NCI-H82 (cell line): ENCODE measurements at regions not wholly inside any gene's neighbourhood (a gene's known extent, or its start where the extent isn't known, plus 50 kb on each side); places are given as distances from the start of the nearest gene placed in this dataset.
"Not testable (repeated sequence)": the region's sequence is repeated elsewhere in the genome, so short reads cannot be mapped to it uniquely, and the experiment has no call there.

Experiments
- DNase-seq: peaks from one replicate; lab custom pipeline; 2025; lab: John Stamatoyannopoulos, UW

DNA sequence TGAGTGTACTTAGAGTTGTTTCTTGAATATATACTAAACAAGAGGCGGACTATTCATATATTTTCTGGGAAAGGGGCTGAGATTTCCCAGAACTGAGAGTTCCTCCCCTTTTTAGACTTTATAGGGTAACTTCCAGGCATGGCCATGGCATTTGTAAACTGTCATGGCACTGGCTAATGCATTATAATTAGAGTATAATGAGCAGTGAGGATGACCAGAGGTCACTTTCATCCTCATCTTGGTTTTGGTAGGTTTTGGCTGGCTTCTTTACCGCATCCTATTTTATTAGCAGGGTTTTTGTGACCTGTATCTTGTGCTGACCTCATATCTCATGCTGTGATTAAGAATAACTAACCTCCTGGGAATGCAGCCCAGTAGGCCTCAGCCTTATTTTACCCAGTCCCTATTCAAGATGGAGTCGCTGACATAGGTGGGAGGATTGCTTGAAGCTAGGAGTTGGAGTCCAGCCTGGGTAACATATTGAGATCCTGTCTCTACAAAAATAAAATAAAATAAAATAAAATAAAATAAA, 91.4 kb downstream of the MOBP start:
- no peak for DNase-seq

DNA sequence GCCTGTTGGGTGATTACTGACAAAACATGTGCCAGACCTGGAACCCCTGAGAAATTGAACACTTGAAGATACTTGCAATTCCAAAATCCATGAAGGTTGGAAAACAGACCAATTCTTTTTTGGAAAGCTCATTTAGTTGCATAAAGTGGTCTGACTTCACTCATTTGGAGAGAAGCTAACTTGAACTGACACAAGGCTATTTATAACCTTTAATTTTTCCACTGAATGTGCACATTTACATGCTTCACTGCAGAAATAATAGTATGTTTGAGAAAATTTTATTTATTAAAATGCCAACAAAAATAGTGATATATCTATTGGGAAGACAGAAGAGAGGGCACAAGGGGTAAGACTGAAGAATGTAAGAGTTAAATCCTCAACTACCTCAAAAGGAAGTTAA, 92.1 kb downstream of the MOBP start:
- no peak for DNase-seq

DNA sequence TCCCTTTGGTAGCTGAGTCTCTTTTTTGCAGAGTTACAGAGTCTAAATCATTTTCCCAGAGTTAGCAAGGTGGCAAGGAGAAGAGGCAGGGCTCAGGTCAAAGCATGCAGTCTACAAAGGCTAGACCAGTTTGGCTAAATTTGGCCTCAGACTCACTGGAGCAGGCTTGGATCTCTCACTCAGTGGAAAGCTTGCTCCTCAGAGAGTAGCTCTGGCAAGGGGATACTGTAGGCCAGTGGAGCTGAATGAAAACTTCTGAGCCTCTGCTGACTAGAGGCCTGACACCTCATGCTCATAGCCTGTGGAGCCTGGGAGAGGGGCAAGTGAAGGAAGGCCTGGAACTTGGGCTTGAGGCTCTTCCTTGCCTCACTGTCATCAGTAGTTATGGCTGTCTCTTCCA, 101.0 kb downstream of the MOBP start:
- DNase-seq: no peak

DNA sequence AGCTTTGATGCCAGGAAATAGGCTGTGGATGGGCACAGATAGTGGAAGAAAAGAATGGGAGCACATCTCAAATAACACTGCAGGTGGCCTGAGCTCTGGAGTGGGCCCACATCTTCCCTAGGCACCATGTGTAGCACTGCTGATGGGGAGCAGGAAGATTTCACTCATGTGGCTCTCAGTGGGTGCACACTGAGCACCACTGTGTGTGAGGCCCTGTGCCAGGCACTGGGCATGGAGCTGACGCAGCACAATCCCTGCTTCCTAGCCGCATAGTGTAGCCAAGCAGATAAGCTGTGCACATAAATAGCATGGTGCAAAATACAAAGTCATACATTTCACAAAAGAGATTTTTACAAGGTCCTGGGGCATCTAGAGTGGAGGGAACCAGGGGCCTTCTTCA, 101.6 kb downstream of the MOBP start:
- DNase-seq: no peak

DNA sequence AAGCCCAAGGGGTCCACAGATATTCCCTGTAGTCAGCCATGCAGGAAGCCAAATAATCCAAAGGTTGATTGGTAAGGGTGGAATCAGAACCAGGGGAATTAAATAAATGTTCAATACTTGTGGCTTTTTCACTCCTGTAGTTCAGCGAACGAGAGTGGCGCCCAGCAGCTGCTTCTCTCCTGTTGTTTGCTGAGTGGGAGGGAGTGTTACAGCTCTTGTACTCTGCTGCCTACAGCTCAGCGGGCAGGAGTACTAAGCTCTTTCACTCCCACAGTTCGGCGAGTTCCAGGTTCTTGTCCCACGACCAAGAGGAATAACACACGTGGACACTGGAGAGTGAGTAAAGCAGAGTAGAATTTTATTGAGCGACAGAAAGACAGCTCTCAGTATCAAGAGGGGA, 105.9 kb downstream of the MOBP start:
- no peak for DNase-seq

DNA sequence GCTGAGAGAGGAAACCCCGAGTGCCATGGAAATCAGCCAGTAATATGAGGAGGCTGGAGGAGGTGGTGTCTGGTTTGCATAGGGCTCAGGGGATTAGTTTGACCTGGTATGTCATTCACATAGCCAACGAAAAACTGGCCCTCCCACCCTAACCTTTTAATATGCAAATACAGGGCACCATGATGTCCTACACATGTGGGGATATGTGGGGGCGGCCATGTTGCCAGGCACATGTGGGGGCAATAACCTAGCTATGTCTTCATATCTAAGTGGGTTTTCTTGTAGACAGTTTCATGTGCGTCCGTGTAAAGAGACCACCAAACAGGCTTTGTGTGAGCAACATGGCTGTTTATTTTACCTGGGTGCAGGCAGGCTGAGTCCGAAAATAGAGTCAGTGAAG, 110.1 kb downstream of the MOBP start:
- DNase-seq: peak; percentile 6

DNA sequence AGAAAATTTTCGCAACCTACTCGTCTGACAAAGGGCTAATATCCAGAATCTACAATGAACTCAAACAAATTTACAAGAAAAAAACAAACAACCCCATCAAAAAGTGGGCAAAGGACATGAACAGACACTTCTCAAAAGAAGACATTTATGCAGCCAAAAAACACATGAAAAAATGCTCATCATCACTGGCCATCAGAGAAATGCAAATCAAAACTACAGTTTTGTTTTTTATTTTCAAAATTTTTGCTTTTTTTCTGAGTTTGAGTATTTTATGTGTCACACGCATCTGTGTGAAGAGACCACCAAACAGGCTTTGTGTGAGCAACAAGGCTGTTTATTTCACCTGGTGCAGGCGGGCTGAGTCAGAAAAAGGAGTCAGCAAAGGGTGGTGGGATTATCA, 118.7 kb downstream of the MOBP start:
- DNase-seq: not testable (repeated sequence)

DNA sequence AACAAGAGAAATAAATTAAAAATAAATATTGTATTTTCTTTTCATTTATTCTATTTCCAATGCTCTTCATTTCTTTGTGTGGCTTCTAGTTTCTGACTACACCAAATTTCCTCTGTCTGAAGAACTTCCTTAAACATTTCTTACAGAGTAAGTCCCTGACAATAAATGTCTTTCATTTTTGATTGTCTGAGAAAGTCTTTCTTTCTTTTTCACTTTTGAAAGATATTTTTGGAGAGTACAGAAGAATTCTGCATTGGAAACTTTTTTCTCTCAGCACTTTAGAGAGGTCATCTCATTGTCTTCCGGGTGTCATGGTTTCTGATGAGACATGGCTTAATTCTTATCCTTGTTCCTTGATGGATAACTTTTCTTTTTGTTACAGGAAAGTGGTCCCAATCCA, 119.6 kb downstream of the MOBP start:
- no peak for DNase-seq

DNA sequence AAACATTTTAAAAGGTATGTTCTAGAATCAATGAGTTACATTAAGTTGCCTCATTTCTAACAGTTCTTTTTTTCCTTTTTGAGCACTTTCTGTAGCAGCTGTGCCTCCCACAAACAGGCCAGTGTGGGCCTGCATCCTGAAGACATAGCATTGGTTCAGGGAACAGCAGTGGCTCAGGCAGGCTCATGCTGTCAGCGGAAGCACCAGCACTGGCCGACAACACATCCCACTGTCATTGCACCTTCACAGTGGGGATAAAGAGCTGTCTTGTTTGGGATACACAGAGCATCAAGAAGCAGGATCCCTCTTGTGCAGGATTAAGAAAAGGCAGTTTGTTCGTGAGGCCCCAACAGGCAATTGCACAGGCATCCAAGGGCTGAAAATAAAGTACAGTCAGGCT, 123.3 kb downstream of the MOBP start:
- DNase-seq: no peak

DNA sequence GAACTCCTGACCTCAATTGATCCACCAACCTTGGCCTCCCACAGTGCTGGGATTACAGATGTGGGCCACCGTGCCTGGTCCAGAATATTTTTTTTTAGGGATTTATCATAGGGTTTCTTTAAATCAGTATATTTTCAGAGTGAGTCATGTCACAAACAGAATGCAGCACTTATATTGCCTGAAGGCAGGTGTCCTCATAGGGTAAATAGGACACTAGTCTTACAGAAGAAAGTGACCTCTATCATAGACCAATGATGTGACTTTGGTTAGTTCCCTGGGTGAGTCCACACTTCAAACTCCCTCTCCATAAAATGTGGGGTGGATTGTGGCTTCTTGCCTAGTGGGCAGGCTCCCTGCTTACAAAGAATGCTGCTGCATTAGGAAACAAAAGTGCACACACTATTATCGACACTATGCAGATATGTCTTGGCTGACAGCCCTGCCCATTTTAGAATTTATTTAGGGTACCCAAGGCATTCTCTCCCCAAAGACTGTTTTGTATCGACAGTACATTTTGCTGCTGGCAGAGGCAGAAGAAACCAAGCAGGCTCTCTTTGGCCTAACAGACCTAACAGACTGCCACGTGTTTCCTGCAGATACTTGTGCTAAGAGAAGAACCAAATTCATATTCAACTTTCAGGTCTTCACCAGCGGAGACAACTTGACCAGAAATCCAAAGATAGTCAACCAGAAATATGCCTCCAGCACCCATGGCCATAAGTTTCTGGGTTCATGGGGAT, 125.0 kb downstream of the MOBP start:
- DNase-seq: no peak

DNA sequence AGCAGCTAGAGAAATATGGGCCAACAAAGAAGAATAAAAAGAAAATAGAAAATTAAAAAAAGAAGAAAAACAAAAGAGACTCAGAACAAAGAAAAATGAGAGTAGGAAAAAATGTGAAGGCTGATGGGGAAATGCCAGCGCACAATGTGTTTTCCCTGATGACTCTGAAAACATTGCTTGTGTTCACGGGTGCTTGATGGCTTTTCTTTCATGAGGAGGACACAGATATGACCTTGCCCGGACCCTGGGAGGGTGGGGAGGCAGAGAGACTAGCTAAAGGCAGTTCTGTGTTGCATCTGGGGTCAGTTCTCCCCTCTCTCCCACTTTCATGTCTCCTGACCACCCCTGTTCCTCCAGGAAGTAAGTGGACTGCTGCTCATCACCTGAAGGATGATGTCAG, 125.9 kb downstream of the MOBP start:
- no peak for DNase-seq

DNA sequence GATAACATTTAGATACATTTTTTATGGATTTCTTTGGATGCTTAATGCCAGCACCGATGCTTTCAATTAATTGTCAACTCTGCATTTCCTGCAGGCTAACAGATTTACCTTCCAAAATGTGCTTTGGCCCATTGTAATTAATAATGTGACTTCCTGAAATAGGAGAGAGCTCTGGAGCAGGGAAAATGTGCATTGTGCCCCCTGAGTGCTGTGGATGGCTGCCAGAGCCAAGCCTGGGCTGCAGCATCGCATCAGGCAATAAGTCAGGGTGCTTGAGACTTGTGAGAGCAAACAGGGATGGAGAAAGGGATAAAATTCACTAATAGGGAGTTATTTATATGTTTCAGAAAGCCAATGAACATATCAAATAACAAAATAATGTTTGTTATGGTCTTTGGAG, 133.8 kb downstream of the MOBP start:
- no peak for DNase-seq

DNA sequence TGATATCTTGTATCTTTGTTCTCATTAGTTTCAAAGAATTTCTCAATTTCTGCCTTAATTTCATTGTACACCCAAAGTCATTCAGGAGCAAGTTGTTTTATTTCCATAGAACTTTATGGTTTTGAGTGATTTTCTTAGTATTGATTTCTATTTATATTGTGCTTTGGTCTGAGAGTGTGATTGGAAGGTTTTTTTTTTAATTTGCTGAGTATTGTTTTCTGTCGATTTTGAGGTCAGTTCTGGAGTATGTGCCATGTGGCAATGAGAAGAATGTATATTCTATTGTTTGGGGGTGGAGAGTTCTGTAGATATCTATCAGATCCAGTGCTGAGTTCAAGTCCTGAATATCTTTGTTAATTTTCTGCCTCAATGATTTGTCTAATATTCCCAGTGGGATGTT, 138.4 kb downstream of the MOBP start:
- DNase-seq: no peak

DNA sequence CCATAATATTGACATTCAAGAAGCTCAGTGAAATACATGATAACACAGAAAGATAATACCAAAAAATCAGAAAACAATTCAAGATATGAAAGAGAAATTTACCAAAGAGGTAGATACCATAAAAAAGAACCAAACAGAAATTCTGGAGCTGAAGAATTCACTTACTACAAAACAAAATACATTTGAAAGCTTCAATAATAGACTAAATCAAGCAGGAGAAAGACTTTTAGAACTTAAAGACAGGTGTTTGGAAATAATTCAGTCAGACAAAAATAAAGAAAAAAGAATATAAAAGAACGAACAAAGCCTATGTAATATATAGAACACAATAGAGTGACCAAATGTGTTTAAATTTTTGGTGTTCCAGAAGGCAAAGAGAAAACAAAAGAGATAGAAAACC, 158.7 kb downstream of the MOBP start:
- no peak for DNase-seq

DNA sequence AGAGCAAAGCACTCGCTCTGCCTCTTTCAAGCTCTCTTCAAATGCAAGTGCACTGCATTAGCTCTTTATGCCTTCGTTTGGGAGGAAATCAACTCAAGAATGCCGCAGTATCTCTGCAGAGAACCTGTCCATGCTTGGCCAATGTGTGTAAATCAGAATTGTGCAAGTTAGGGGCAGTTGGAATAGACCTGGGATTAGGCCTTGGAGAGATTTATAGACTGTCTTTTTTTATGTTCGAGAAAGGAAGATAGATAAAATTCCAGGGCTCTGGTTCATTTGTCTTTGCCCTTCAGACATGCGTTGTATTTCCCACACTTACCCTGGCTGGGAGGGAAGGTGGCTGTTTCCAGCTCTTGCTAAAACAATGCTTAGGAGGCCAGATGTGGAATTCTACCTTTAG, 163.7 kb downstream of the MOBP start:
- no peak for DNase-seq

DNA sequence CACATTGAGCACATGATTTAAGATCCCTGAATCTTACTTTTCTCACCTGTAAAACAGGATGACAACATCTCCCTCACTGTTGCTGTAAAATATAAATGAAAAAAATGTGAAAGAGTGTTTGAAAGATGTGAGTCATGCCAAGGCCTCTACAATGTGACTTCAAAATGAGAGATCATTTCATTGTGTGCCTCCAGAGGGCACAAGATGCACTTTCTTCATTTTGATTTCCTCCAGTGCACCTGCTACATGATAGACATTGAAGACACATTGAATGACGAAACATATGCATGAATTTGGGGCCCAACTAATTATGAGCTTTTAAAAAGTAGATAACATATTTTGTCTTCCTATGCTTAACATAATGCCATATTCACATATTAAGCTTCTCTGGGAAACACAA, 170.3 kb downstream of the MOBP start:
- DNase-seq: no peak

DNA sequence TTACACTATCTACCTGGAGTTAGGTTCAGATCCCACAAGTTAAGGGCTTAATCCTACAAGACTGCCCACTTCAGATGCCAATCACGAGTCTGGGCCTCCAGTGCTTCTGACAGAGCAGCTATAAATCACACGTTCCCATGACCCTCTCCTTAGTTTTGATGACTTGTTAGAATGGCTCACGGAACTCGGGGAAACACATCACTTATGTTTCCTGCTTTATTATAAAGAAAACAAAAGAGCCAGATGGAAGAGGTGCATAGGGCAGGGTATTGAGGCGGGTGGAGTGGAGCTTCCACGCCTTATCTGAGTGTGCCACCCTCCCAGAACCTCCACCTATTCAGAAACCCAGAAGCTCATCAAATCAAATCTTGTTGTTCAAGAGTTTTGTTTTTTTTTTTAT, 170.8 kb downstream of the MOBP start:
- no peak for DNase-seq

DNA sequence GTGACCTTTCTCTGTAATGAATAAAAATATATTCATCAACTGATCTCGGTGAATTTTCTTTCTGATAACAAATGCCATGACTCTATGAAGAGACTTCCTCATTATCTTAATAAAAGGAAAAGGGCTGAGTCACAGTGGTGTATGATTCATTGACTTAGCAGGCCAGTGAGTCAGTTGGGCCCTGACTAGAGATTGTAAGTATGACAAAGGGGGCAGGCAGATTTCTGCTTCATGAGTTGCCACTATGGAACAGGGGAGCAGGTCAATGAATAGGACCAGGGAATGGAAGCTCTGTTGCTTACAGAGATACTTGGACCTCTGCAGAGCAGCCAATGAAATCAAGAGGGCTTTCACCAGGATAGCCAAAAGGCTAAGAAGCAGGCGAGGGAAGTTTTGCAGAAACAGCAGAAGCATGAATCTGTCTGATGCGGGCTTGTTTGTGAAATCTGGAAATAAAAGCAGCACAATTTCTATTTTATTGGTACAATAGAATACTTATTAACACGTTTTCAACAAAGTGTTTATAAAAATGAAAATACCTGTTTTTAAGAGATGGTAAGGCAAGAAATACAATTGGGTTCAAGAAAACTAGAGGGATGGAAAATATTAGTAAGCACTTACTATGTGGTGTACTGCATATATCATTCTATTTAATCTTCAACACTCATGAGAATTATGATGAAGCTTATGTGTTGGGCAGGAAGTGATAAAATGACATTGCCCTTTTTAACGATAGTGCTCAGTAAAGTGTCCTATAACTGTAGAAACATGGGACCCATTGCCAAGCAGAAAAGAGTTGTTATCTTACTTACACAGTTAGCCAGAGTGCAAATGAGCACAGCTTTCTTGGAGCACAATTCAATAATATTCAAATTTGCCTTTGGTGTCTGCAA, 169.8 kb upstream of the MYRIP start:
- DNase-seq: no peak

DNA sequence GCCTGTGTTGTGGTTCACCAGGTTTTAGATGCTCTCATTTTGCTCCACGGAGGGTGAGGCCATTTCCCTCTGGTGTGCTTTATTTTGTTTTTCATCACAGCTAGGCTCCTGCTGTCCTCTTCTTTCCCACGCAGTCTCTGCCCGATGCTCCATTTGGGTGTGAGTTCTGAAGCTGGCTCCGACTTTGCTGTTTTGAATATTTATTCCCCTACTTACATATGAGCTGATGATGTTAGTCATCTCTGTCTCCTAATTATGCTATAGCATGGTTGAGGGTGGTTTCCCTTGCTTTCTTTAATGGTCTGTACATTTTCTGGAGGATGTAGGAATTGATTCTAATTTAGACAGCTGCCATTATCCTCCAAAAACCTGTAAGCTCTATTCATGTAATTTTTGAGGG, 168.1 kb upstream of the MYRIP start:
- no peak for DNase-seq

DNA sequence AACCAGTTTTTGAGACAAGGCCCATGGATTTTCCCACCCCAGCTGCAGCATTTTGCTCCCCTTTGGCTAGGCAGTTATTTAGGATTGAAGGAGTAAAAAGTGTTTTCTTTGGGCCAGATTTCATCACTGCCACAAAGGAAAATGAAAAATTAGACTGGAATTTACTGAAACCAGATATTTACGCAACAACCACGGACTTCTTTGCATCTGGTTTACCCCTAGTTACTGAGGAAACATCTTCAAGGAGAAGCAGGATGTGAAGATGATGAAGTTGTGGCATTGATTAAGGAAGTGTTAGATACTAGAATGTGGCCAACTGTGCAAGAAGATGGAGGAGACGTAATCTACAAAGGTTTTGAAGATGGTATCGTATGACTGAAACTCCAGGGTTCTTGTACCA, 165.2 kb upstream of the MYRIP start:
- no peak for DNase-seq

DNA sequence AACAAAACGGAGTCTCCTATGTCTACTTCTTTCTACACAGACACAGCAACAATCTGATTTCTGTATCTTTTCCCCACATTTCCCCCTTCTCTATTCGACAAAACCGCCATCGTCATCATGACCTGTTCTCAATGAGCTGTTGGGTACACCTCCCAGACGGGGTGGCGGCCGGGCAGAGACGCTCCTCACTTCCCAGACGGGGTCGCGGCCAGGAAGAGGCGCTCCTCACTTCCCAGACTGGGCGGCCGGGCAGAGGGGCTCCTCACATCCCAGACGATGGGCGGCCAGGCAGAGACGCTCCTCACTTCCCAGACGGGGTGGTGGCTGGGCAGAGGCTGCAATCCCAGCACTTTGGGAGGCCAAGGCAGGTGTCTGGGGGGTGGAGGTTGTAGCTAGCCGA, 158.2 kb upstream of the MYRIP start:
- not testable (repeated sequence) for DNase-seq

DNA sequence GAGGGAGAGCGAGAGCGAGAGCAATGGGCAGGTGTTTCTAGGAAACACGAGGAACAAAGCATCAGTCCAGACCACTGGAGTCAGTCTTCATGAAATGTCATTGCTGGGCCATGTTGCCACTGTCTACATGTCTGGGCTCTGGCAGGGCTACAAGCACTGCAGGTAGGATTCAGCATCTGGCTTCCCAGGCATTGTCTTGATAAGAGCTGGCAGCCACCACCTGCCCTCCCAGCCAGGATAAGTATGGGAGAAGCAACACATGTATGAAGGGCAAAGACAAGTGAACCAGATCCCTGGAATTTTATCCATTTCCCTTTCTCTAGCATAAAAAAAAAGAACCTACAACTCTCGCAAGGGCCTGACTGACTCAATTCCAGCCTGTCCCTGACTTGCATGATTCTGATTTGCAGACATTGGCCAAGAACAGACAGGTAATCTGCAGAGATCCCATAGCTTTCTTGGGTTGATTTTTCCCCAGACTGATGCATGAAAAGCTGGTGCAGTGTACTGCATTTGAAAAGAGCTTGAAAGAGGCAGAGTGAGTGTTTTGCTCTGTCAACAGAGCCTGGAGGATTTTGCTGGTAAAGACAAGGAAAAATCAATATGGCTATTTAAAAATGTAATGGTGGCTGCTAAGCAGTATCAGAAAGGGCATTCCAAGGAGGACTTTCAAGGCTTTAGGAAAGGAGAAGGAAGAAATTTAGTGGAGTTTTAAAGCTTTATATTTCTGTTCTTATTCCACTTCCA, 157.2 kb upstream of the MYRIP start:
- DNase-seq: no peak

DNA sequence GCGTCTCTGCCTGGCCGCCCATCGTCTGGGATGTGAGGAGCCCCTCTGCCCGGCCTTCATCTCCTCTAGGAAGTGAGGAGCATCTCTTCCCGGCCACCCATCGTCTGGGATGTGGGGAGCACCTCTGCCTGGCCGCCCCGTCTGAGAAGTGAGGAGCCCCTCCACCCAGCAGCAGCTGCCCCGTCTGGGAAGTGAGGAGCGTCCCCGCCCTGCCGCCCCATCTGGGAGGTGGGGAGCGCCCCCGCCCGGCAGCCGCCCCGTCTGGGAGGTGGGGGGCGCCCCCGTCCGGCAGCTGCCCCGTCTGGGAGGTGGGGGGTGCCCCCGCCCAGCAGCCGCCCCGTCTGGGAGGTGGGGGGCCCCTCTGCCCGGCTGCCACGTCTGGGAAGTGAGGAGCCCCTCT, 153.7 kb upstream of the MYRIP start:
- not testable (repeated sequence) for DNase-seq
